CD4-positive, alpha-beta T cell (primary cell): ENCODE measurements at regions not wholly inside any gene's neighbourhood (a gene's known extent, or its start where the extent isn't known, plus 50 kb on each side); places are given as distances from the start of the nearest gene placed in this dataset.

Experiments used
- ATAC-seq: fragments of 200-7000 bp; cut with Tn5 transposase; one replicate; pipeline ENCODE4 v1.10.0; 2022; ENCODE audit warnings: mild to moderate bottlenecking; ENCODE audit not compliant: poor library complexity
- CTCF ChIA-PET: fragments of 350-600 bp; sonication (Branson Sonifier 250); formaldehyde crosslinking; loops from one replicate; lab custom pipeline; 2021; ENCODE audit warnings: antibody characterized with exemption, inconsistent platforms; lab: Charles Lee
- POLR2A ChIA-PET: fragments of 350-600 bp; sonication (Branson Sonifier 250); formaldehyde crosslinking; loops from one replicate; lab custom pipeline; 2021; ENCODE audit warnings: antibody characterized with exemption, inconsistent platforms; lab: Charles Lee
- DNase-seq, 14 experiments: peaks; one replicate each; pipeline ENCODE4 v3.0.0-alpha.2; 2013 to 2020; ENCODE audit warnings: mixed read lengths in 2 of 14
- H3K27ac ChIP-seq, 2 donors: one replicate each; pipeline versions ENCODE4 v1.5.1 to v1.7.0; 2013; ENCODE audit warnings: low read length in 2 of 2, low read depth in 1 of 2, mild to moderate bottlenecking in 1 of 2
- H3K27me3 ChIP-seq, 2 experiments: 1 replicate in 1 of 2; 2 replicates in 1 of 2; pipeline versions ENCODE4 v1.6.1 to v1.7.0; 2013; ENCODE audit warnings: low read length in 2 of 2, control low read depth in 1 of 2, mild to moderate bottlenecking in 1 of 2, moderate library complexity in 1 of 2; ENCODE audit not compliant: insufficient read depth in 2 of 2, control insufficient read depth in 1 of 2
- H3K36me3 ChIP-seq: one replicate; pipeline ENCODE4 v1.6.1; 2013; ENCODE audit warnings: low read length, control low read depth; ENCODE audit not compliant: insufficient read depth
- H3K4me1 ChIP-seq: one replicate; pipeline ENCODE4 v1.6.1; 2013; ENCODE audit warnings: low read length, control low read depth; ENCODE audit not compliant: insufficient read depth
- H3K4me3 ChIP-seq: one replicate; pipeline ENCODE4 v1.5.1; 2013; ENCODE audit warnings: mild to moderate bottlenecking, low read length, moderate library complexity
- H3K9me3 ChIP-seq, 2 experiments: 1 replicate in 1 of 2; 2 replicates in 1 of 2; pipeline versions ENCODE4 v1.6.1 to v1.7.0; 2013; ENCODE audit warnings: low read length in 2 of 2, mild to moderate bottlenecking in 2 of 2, control low read depth in 1 of 2, moderate library complexity in 1 of 2; ENCODE audit not compliant: control insufficient read depth in 1 of 2, insufficient read depth in 1 of 2
- H3K27ac Mint-ChIP-seq: one replicate; pipeline ENCODE4 v1.8.0; 2020; ENCODE audit warnings: mixed read lengths
- H3K27me3 Mint-ChIP-seq: one replicate; pipeline ENCODE4 v1.8.0; 2021; ENCODE audit warnings: mixed read lengths
- H3K36me3 Mint-ChIP-seq: one replicate; pipeline ENCODE4 v1.8.0; 2021; ENCODE audit warnings: low read depth, mixed read lengths
- H3K4me1 Mint-ChIP-seq: one replicate; pipeline ENCODE4 v1.8.0; 2021; ENCODE audit warnings: low read depth, mixed read lengths
- H3K4me3 Mint-ChIP-seq: one replicate; pipeline ENCODE4 v1.8.0; 2020; ENCODE audit warnings: mild to moderate bottlenecking, mixed read lengths
- H3K9me3 Mint-ChIP-seq: one replicate; pipeline ENCODE4 v1.8.0; 2020; ENCODE audit warnings: mixed read lengths
- CTCF ChIP-seq: fragments of 200-600 bp; IDR thresholded peaks from one replicate; pipeline ENCODE4 v1.8.0; 2022; ENCODE audit warnings: antibody characterized with exemption, mild to moderate bottlenecking
- intact Hi-C, 2 experiments: fragments of 100-400 bp; cut with DNase I in 1 of 2; cut with micrococcal nuclease in 1 of 2; formaldehyde crosslinking; loops; one replicate each; pipeline versions ENCODE4 v1.15.1 to v1.9.0; 2023 to 2025; cut with DNase I, micrococcal nuclease

- Mint-ChIP-seq H3K27me3 (no peaks in the 10 kb centered on the region), H3K4me3 (no peak overlapping the region), H3K9me3 (no peaks in the 10 kb centered on the region), H3K36me3 (no peaks in the 10 kb centered on the region), H3K4me1 (no peaks in the 10 kb centered on the region), H3K27ac (no peak overlapping the region)
- ATAC-seq (no peak), DNase-seq (no peak)
- H3K4me3 ChIP-seq = no peak overlapping the region
- POLR2A ChIA-PET = no interaction called here
- CTCF ChIA-PET = no interaction called here
- no peak for TF ChIP-seq CTCF
- H3K27me3 ChIP-seq = no peaks in the 10 kb centered on the region
- no peak overlapping the region for H3K27ac ChIP-seq
- H3K4me1 ChIP-seq = no peaks in the 10 kb centered on the region
- H3K36me3 ChIP-seq = no peaks in the 10 kb centered on the region
- no peaks in the 10 kb centered on the region for H3K9me3 ChIP-seq
- intact Hi-C loops = no loop called here
These were observed 184.7 kb downstream of the PLPP4 start for GRCh38 chr10:120641695-120642094.

- ChIA-PET POLR2A (no interaction called here), CTCF (no interaction called here)
- DNase-seq = no peak
- no peak for TF ChIP-seq CTCF
- H3K36me3 ChIP-seq = no peaks in the 10 kb centered on the region
- no peaks in the 10 kb centered on the region for H3K9me3 Mint-ChIP-seq
- no peaks in the 10 kb centered on the region for H3K36me3 Mint-ChIP-seq
- no peak overlapping the region for H3K4me3 Mint-ChIP-seq
- no peak overlapping the region for H3K27ac Mint-ChIP-seq
- no peak for ATAC-seq
- no peak overlapping the region for H3K4me3 ChIP-seq
- no peak overlapping the region for H3K27ac ChIP-seq
- no peaks in the 10 kb centered on the region for H3K9me3 ChIP-seq
- no peaks in the 10 kb centered on the region for H3K4me1 Mint-ChIP-seq
- H3K27me3 ChIP-seq = no peaks in the 10 kb centered on the region
- H3K27me3 Mint-ChIP-seq = no peaks in the 10 kb centered on the region
- intact Hi-C loops = no loop called here
- H3K4me1 ChIP-seq = no peaks in the 10 kb centered on the region
These were observed 186.3 kb downstream of the PLPP4 start for GRCh38 chr10:120643351-120643750.

GRCh38 chr10:120644556-120645410 is 187.8 kb downstream of the PLPP4 start:
- Mint-ChIP-seq H3K27ac (no peak overlapping the region), H3K4me1 (no peaks in the 10 kb centered on the region), H3K27me3 (no peaks in the 10 kb centered on the region), H3K4me3 (no peak overlapping the region), H3K9me3 (no peaks in the 10 kb centered on the region), H3K36me3 (no peaks in the 10 kb centered on the region)
- Histone ChIP-seq H3K4me3 (no peak overlapping the region), H3K4me1 (no peaks in the 10 kb centered on the region), H3K27ac (no peak overlapping the region), H3K9me3 (no peaks in the 10 kb centered on the region), H3K36me3 (no peaks in the 10 kb centered on the region), H3K27me3 (no peaks in the 10 kb centered on the region)
- ChIA-PET CTCF (no interaction called here), POLR2A (no interaction called here)
- ATAC-seq = no peak
- intact Hi-C loops = no loop called here
- no peak for TF ChIP-seq CTCF
- DNase-seq = no peak
